SK-N-SH (cell line): ENCODE measurements at regions not wholly inside any gene's neighbourhood (a gene's known extent, or its start where the extent isn't known, plus 50 kb on each side); places are given as distances from the start of the nearest gene placed in this dataset.
"Not testable (repeated sequence)": the region's sequence is repeated elsewhere in the genome, so short reads cannot be mapped to it uniquely, and the experiment has no call there.

Experiments used
- CTCF ChIA-PET: fragments of 300-600, 350-600 bp; formaldehyde crosslinking; extraction: SDS; loops from one replicate; lab custom pipeline; 2021; lab: Yijun Ruan, JAX
- POLR2A ChIA-PET: fragments of 350-600 bp; sonication (Branson Sonifier 250); formaldehyde crosslinking; extraction: SDS; loops from one replicate; lab custom pipeline; 2020; ENCODE audit warnings: antibody characterized with exemption, inconsistent platforms; lab: Yijun Ruan, JAX
- DNase-seq: peaks from one replicate; pipeline ENCODE4 v3.0.0; 2012
- H2AFZ ChIP-seq: fragments of 200-600 bp; sonication (generic); 2 replicates; pipeline ENCODE4 v1.8.1; 2016; ENCODE audit warnings: antibody characterized with exemption, mild to moderate bottlenecking, low read depth
- H3F3A ChIP-seq: fragments of 200-600 bp; sonication (generic); replicated peaks from 2 replicates; pipeline ENCODE3; 2016; ENCODE audit warnings: antibody characterized with exemption, mild to moderate bottlenecking; ENCODE audit not compliant: insufficient read depth
- H3K27ac ChIP-seq, 2 experiments: fragments of 200-500 bp in 1 of 2; fragments of 200-600 bp in 1 of 2; sonication (Bioruptor generic) in 1 of 2; sonication (generic), shearing (Covaris generic) in 1 of 2; 2 replicates each; pipeline versions ENCODE4 v1.5.1 to v1.6.1; 2014 to 2016; ENCODE audit warnings: low read depth in 2 of 2, inconsistent platforms in 1 of 2, low read length in 1 of 2, mild to moderate bottlenecking in 1 of 2, mixed read lengths in 1 of 2
- H3K27me3 ChIP-seq: fragments of 200-600 bp; sonication (generic), shearing (Covaris generic); 2 replicates; pipeline ENCODE4 v1.6.1; 2016; ENCODE audit warnings: mixed run types; ENCODE audit not compliant: insufficient read depth
- H3K36me3 ChIP-seq, 2 experiments: fragments of 200-500 bp in 1 of 2; fragments of 200-600 bp in 1 of 2; sonication (Bioruptor generic) in 1 of 2; sonication (generic) in 1 of 2; replicated peaks in 1 of 2; 2 replicates each; pipeline versions ENCODE3 to v1.5.1; 2014 to 2016; ENCODE audit warnings: low read length in 1 of 2, mild to moderate bottlenecking in 1 of 2; ENCODE audit not compliant: insufficient read depth in 2 of 2, control insufficient read depth in 1 of 2
- H3K4me1 ChIP-seq, 2 experiments: fragments of 200-500 bp in 1 of 2; fragments of 200-600 bp in 1 of 2; sonication (Bioruptor generic) in 1 of 2; sonication (generic), shearing (Covaris generic) in 1 of 2; 2 replicates each; pipeline versions ENCODE4 v1.5.1 to v1.6.1; 2014 to 2016; ENCODE audit warnings: low read depth in 1 of 2, low read length in 1 of 2, mixed run types in 1 of 2; ENCODE audit not compliant: insufficient read depth in 2 of 2, control insufficient read depth in 1 of 2
- H3K4me2 ChIP-seq: fragments of 200-600 bp; sonication (generic), shearing (Covaris generic); 2 replicates; pipeline ENCODE4 v1.6.1; 2017; ENCODE audit warnings: mixed run types
- H3K4me3 ChIP-seq, 2 experiments: fragments of 200-500 bp in 1 of 2; fragments of 200-600 bp in 1 of 2; sonication (Bioruptor generic) in 1 of 2; sonication (generic), shearing (Covaris generic) in 1 of 2; 2 replicates each; pipeline versions ENCODE4 v1.5.1 to v1.8.1; 2014 to 2016; ENCODE audit warnings: low read depth in 2 of 2, inconsistent platforms in 1 of 2, low read length in 1 of 2, mild to moderate bottlenecking in 1 of 2, mixed read lengths in 1 of 2, moderate library complexity in 1 of 2
- H3K79me2 ChIP-seq: fragments of 200-600 bp; sonication (generic); 2 replicates; pipeline ENCODE4 v1.8.1; 2017; ENCODE audit warnings: mild to moderate bottlenecking; ENCODE audit not compliant: insufficient read depth
- H3K9ac ChIP-seq: fragments of 200-600 bp; sonication (generic); 2 replicates; pipeline ENCODE4 v1.6.1; 2017; ENCODE audit warnings: mixed run types
- H3K9me2 ChIP-seq: fragments of 200-600 bp; sonication (generic); 2 replicates; pipeline ENCODE4 v1.6.1; 2017; ENCODE audit warnings: mixed run types
- H3K9me3 ChIP-seq: fragments of 200-600 bp; sonication (generic); 2 replicates; pipeline ENCODE4 v1.6.1; 2017; ENCODE audit warnings: mixed run types, mild to moderate bottlenecking, moderate library complexity
- H4K20me1 ChIP-seq: fragments of 200-600 bp; sonication (generic); 2 replicates; pipeline ENCODE4 v1.6.1; 2017; ENCODE audit warnings: mild to moderate bottlenecking, mixed run types; ENCODE audit not compliant: insufficient read depth
- CHD2 ChIP-seq: fragments of 150-350 bp; IDR thresholded peaks from 2 replicates; pipeline ENCODE4 v1.6.1; 2018; ENCODE audit warnings: low read length; ENCODE audit not compliant: partially characterized antibody
- ELF1 ChIP-seq: IDR thresholded peaks from 2 replicates; pipeline ENCODE4 v1.4.0; 2012
- FOXM1 ChIP-seq: IDR thresholded peaks from 2 replicates; pipeline ENCODE4 v1.4.0; 2012; ENCODE audit warnings: low read depth, mild to moderate bottlenecking
- GATA2 ChIP-seq: sonication (generic); formaldehyde crosslinking; IDR thresholded peaks from 2 replicates; pipeline ENCODE4 v1.5.0; 2020; ENCODE audit warnings: mild to moderate bottlenecking, missing genetic modification reagents
- JUND ChIP-seq: IDR thresholded peaks from 2 replicates; pipeline ENCODE4 v1.4.0; 2012
- MEF2A ChIP-seq: IDR thresholded peaks from 2 replicates; pipeline ENCODE4 v1.4.0; 2012; ENCODE audit warnings: low read depth, borderline replicate concordance
- RFX5 ChIP-seq: IDR thresholded peaks from 2 replicates; pipeline ENCODE4 v1.6.1; 2012; ENCODE audit warnings: mild to moderate bottlenecking, improper control_type of control experiment, low read length
- SMC3 ChIP-seq: IDR thresholded peaks from 2 replicates; pipeline ENCODE4 v1.6.1; 2012; ENCODE audit warnings: low read depth, low read length, improper control_type of control experiment
- TAF1 ChIP-seq: IDR thresholded peaks from 2 replicates; pipeline ENCODE4 v1.6.1; 2012; ENCODE audit warnings: low read depth, mild to moderate bottlenecking, low read length, moderate library complexity, borderline replicate concordance
- WGBS: methylation state at CpG from one replicate; pipeline ENCODE4 v1.1.6; 2017; ENCODE audit warnings: low lambda C conversion rate; 5-methylcytosine and 5-hydroxymethylcytosine counted together
- TF ChIP-seq, protein P1 (sequence below): fragments of 150-350 bp; IDR thresholded peaks from 2 replicates; pipeline ENCODE4 v1.6.1; 2017; ENCODE audit warnings: antibody characterized with exemption, low read length, low read depth, borderline replicate concordance
- TF ChIP-seq, protein P2 (sequence below): IDR thresholded peaks from 2 replicates; pipeline ENCODE4 v1.4.0; 2012; ENCODE audit warnings: low read depth, borderline replicate concordance
- TF ChIP-seq, protein P3 (sequence below): IDR thresholded peaks from 2 replicates; pipeline ENCODE4; 2012

DNA sequence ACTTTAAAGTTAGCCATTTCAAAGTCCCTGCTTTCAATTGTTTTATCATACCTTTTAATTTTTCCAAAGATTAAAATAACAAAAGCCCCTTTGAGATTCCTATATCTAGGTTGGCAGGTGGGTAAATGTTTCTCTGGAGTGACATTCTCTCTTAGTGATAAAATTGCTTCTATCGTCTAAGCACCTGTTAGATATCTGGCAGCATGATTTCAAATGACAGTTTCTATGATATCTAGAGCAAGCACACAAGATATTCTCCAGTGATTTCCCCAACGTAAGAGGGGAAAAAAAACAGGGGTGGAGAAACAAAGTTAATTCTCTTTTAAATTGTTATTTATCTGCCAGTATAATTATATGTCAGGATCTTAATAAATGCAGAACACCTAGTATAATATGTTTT lies 610.2 kb downstream of the DSC3 start:
- no peak for TF ChIP-seq JUND
- TF ChIP-seq, protein P1, sequence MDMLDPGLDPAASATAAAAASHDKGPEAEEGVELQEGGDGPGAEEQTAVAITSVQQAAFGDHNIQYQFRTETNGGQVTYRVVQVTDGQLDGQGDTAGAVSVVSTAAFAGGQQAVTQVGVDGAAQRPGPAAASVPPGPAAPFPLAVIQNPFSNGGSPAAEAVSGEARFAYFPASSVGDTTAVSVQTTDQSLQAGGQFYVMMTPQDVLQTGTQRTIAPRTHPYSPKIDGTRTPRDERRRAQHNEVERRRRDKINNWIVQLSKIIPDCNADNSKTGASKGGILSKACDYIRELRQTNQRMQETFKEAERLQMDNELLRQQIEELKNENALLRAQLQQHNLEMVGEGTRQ = no peak
- TF ChIP-seq SMC3 = no peak
- TF ChIP-seq FOXM1 = no peak
- no peak for TF ChIP-seq CHD2
- TF ChIP-seq GATA2 (CRISPR knock-in tag) = no peak
- no peak for TF ChIP-seq TAF1
- TF ChIP-seq, protein P2, sequence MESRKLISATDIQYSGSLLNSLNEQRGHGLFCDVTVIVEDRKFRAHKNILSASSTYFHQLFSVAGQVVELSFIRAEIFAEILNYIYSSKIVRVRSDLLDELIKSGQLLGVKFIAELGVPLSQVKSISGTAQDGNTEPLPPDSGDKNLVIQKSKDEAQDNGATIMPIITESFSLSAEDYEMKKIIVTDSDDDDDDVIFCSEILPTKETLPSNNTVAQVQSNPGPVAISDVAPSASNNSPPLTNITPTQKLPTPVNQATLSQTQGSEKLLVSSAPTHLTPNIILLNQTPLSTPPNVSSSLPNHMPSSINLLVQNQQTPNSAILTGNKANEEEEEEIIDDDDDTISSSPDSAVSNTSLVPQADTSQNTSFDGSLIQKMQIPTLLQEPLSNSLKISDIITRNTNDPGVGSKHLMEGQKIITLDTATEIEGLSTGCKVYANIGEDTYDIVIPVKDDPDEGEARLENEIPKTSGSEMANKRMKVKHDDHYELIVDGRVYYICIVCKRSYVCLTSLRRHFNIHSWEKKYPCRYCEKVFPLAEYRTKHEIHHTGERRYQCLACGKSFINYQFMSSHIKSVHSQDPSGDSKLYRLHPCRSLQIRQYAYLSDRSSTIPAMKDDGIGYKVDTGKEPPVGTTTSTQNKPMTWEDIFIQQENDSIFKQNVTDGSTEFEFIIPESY = no peak
- TF ChIP-seq, protein P3, sequence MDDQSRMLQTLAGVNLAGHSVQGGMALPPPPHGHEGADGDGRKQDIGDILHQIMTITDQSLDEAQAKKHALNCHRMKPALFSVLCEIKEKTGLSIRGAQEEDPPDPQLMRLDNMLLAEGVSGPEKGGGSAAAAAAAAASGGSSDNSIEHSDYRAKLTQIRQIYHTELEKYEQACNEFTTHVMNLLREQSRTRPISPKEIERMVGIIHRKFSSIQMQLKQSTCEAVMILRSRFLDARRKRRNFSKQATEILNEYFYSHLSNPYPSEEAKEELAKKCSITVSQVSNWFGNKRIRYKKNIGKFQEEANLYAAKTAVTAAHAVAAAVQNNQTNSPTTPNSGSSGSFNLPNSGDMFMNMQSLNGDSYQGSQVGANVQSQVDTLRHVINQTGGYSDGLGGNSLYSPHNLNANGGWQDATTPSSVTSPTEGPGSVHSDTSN = no peak
- TF ChIP-seq ELF1 = no peak
- TF ChIP-seq RFX5 = no peak
- no peak for TF ChIP-seq MEF2A
- no peak for DNase-seq
- Histone ChIP-seq H3K4me3 (no peak overlapping the region), H3K4me2 (no peak overlapping the region), H3K36me3 (no peaks in the 10 kb centered on the region), H4K20me1 (no peaks in the 10 kb centered on the region), H2AFZ (no peak overlapping the region), H3K9ac (no peak overlapping the region), H3F3A (no peaks in the 10 kb centered on the region), H3K79me2 (no peaks in the 10 kb centered on the region), H3K9me2 (no peaks in the 10 kb centered on the region), H3K4me1 (no peaks in the 10 kb centered on the region), H3K27me3 (no peaks in the 10 kb centered on the region), H3K27ac (no peak overlapping the region), H3K9me3 (no peaks in the 10 kb centered on the region)
- 9% methylated on average over 2 of the region's 2 CpGs for WGBS
- POLR2A ChIA-PET = no interaction called here
- CTCF ChIA-PET = no interaction called here

DNA sequence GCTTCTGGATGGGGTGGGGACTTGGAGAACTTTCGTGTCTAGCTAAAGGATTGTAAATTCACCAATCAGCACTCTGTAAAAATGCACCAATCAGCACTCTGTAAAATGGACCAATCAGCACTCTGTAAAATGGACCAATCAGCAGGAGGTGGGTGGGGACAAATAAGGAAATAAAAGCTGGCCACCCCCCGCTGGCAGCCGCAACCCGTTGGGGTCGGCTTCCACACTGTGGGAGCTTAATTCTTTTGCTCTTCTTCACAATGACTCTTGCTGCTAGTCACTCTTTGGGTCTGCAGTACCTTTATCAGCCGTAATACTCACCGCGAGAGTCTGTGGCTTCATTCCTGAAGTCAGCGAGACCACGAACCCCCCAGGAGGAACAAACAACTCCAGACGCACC lies 623.1 kb downstream of the DSC3 start:
- H3K4me3 ChIP-seq, H3K4me2 ChIP-seq, H3F3A ChIP-seq, H4K20me1 ChIP-seq, H3K9me3 ChIP-seq, H3K27me3 ChIP-seq, POLR2A ChIA-PET, H3K9me2 ChIP-seq, H3K36me3 ChIP-seq, H2AFZ ChIP-seq, DNase-seq, H3K4me1 ChIP-seq, H3K79me2 ChIP-seq, CTCF ChIA-PET, H3K27ac ChIP-seq, H3K9ac ChIP-seq: not testable (repeated sequence)
- 64% methylated on average over 11 of the region's 11 CpGs for WGBS
